Upper lobe of left lung (tissue), 4 donors: ENCODE measurements at regions not wholly inside any gene's neighbourhood (a gene's known extent, or its start where the extent isn't known, plus 50 kb on each side); places are given as distances from the start of the nearest gene placed in this dataset.

Experiments
- CTCF ChIP-seq, 6 experiments: fragments of 450-650 bp in 4 of 6; fragments of 200-600 bp in 2 of 6; sonication (generic) in 2 of 6; IDR thresholded peaks; one replicate each; pipeline ENCODE4 v1.5.1; 2016 to 2019; ENCODE audit warnings: antibody characterized with exemption in 6 of 6
- POLR2A ChIP-seq, 4 donors: fragments of 450-650 bp; IDR thresholded peaks; one replicate each; pipeline ENCODE4 v1.5.1; 2016 to 2017; ENCODE audit warnings: antibody characterized with exemption in 4 of 4, mild to moderate bottlenecking in 2 of 4
- POLR2AphosphoS5 ChIP-seq, 2 donors: sonication (generic); formaldehyde crosslinking; IDR thresholded peaks; one replicate each; pipeline ENCODE4 v1.5.1; 2017; ENCODE audit warnings: antibody characterized with exemption in 2 of 2

DNA sequence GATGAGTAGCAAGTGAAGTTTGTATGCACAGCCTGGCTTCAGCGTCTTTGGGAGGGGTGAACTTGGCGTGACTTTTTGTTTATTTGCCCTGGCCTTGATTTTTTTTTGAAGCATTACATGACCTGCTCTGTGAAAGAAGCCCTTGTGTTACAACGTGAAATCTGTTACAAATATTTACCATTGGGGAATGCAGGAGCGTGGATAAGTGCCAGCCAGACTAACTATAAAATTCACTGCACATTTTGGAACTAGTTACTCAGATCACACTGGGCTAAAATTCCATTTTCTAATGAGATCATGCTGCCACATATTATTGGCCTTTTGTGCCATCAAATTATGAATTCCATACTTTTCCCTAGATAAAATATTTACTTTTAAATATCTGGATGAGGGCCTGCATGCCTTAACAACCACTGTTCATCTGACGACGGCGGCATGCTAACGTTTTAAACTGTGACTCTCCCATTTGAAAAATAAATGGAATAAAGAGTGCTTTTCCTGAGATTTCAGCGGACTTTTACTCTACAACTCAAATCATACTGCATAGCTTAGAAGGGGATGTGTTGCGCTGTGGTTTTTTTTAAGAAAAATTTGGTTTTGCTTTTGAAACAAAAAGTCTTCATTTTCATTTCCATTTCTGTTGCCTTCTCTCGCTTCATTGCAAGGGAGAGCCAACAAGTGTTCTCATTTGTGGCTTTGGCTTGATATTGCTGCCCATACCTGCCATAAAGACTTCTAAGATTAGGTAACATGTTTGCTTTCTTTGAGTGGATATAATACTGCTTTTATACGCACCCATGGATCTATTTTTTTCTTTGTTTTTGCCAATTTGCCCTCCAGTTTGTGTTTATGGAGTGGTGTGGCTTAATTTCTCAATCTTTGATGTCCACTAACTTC, 352.2 kb downstream of the TFEC start:
- TF ChIP-seq CTCF (IDR thresholded peaks at IDR 0.05) (no peak), POLR2AphosphoS5 (IDR thresholded peaks at IDR 0.05) (no peak), POLR2A (IDR thresholded peaks at IDR 0.05) (no peak)
